Astrocyte of the spinal cord (primary cell): ENCODE measurements at regions not wholly inside any gene's neighbourhood (a gene's known extent, or its start where the extent isn't known, plus 50 kb on each side); places are given as distances from the start of the nearest gene placed in this dataset.

Source experiments
- DNase-seq: peaks from one replicate; pipeline ENCODE4 v3.0.0; 2011; ENCODE audit warnings: low read depth, low spot score
- H3K4me3 ChIP-seq: 2 replicates; pipeline ENCODE4 v1.5.1; 2011; ENCODE audit warnings: low read depth, mild to moderate bottlenecking, low read length, moderate library complexity
- in situ Hi-C: cut with HindIII; loops from 2 replicates; pipeline ENCODE4 v1.10.0; 2017; ENCODE audit warnings: low sequenced_read_pairs
- TF ChIP-seq, protein P1 (sequence below): IDR thresholded peaks from 2 replicates; pipeline ENCODE4 v1.5.1; 2012; ENCODE audit warnings: low read depth, mild to moderate bottlenecking, low read length, inconsistent platforms

DNA sequence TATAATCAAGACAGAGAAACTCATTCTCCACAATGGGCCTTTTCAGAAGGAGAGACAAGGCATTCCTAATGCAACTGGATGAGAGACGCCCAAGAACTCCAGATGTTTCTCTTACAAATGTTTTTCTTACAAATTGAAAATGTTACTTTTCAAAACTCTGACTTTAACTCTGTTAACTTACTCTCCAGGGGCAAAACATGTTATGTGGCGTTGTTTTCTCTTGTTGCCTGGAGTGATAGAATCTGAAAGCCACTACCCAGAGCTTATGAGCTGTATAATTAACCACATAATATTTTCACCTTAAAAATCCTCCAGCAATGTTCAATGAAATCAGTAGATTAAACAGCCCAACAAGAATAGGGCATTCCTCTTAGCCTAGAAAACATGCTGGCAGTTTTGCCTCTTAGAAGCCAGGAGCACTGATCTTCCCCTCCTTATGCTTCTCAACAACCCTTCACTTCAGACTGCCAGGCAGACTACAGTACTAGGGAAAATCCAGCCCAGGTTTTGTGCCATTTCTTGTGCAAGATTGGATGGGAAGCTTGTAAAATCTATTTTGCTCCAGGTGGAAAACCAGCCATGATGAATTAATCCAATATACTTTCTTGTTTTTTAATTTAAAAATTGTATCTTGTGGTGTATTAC is 186.7 kb upstream of the GADL1 start:
- TF ChIP-seq, protein P1, sequence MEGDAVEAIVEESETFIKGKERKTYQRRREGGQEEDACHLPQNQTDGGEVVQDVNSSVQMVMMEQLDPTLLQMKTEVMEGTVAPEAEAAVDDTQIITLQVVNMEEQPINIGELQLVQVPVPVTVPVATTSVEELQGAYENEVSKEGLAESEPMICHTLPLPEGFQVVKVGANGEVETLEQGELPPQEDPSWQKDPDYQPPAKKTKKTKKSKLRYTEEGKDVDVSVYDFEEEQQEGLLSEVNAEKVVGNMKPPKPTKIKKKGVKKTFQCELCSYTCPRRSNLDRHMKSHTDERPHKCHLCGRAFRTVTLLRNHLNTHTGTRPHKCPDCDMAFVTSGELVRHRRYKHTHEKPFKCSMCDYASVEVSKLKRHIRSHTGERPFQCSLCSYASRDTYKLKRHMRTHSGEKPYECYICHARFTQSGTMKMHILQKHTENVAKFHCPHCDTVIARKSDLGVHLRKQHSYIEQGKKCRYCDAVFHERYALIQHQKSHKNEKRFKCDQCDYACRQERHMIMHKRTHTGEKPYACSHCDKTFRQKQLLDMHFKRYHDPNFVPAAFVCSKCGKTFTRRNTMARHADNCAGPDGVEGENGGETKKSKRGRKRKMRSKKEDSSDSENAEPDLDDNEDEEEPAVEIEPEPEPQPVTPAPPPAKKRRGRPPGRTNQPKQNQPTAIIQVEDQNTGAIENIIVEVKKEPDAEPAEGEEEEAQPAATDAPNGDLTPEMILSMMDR, result no peak
- in situ Hi-C loops, result no loop called here
- no peak for DNase-seq
- H3K4me3 ChIP-seq, result no peak overlapping the region

DNA sequence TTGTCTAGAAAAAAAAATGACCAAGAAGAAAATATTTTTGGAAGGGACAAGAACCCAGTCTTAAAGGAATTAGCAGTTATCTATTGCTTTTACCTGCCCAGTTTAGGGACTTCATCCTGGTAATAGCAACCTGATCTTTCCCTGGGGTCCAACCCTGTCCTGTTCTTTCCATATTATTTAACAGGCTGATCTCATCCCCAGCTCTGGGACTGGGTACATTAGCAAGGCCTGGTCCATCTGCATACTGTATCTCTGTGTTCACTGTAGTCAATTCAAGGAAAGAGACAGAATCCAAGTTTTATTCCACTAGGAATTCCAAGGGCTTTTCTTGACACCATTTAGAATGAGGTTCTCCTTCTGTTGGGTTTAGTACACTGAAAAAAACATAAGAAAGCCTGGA is 191.7 kb upstream of the GADL1 start:
- DNase-seq, result no peak
- in situ Hi-C loops, result no loop called here
- H3K4me3 ChIP-seq, result no peak overlapping the region
- TF ChIP-seq, protein P1, result no peak

DNA sequence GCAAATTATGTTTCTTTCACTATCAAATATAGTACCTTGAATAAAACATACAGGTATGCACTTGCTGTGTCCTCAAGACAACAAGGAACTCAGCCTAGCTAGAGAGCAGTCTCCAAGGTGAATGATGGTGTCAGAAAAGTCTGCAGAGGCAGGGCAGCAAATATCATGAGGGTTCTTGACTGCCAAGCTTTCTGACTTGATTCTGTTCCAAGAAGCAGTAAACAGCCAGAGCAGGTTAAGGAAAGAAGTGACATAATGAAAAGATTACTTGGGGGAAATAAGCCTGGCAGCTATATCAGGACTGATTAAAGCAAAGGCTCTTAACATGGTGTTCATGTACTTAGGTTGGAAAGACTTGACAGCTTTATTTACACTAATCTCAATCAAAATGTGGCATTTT is 192.2 kb upstream of the GADL1 start:
- DNase-seq, result no peak
- H3K4me3 ChIP-seq, result no peak overlapping the region
- in situ Hi-C loops, result no loop called here
- TF ChIP-seq, protein P1, result no peak

DNA sequence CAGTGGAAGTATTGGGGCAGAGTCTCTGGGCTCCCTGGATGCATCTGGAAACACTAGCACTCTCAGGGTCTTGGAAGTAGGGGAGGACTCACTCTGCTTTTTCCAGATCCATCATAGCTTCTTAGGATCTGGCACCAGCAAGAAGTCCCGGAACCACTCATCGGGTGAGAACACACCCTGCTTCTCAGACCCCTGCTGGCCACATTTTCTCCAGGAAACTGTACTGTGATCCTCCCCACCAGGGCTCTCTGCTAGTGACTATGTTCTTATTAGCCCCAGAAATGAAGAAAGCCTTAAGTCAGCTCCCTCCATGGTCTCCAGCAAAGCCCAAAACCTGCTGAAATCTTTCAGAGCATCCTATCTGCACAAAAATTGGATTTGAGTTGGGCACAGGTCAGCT is 197.3 kb upstream of the GADL1 start:
- TF ChIP-seq, protein P1, result no peak
- in situ Hi-C loops, result no loop called here
- no peak overlapping the region for H3K4me3 ChIP-seq
- DNase-seq, result no peak

DNA sequence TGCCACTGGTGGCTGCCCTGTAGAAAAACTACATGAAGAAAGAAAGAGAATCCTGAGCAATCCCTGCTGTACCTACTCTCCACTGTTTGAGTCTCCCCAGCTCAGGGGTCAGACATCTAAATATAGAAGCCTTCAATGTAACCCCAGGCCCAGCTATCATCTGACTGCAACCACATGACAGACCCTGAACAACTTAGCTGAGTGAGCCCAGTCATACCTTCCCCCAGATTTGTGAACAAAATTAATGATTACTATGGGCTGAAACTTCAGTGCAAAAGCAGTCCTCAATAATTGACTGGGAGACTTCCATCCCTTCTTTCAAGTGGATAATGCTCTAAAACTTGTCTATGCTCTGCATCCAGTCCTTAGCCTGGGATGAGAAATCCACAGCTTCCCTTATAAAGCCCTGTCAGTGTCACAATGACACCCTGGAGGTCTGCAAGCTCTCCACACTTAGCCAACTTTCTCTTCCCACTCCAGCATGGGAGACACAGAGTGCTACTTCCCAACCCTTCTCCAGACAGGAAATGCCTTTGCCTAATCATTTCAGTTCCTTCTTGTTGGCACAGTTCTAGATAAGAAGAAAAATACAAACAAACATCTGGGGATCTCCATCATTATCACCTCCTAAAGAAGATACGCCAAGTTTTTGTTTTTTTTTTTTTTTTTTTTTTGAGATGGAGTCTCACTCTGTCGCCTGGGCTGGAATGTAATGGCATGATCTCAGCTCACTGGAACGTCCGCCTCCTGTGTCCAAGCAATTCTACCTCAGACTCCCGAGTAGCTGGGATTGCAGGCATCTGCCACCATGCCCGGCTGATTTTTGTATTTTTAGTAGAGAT is 198.5 kb upstream of the GADL1 start:
- H3K4me3 ChIP-seq, result no peak overlapping the region
- TF ChIP-seq, protein P1, result no peak
- DNase-seq, result no peak
- in situ Hi-C loops, result no loop called here

DNA sequence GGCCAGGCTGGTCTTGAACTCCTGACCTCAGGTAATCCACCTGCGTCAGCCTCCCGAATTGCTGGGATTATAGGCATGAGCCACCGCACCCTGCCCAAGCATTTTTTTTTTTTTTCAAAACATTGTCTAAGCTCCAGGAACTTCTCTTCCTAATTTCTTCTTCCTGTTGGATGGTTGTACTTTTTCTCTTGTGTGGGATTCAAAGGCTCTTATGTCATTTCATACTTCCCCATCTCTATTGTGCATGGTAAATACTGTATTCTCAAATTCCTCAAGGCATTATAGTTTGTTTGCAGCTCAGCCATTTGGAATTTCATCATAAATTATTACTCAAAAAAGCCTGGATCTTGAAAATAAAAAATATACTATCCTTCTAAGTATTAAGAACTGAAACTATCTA is 199.1 kb upstream of the GADL1 start:
- in situ Hi-C loops, result no loop called here
- no peak overlapping the region for H3K4me3 ChIP-seq
- TF ChIP-seq, protein P1, result no peak
- no peak for DNase-seq
